OCI-LY1 (cell line): ENCODE measurements at regions not wholly inside any gene's neighbourhood (a gene's known extent, or its start where the extent isn't known, plus 50 kb on each side); places are given as distances from the start of the nearest gene placed in this dataset.

ENCODE experiments used
- H2AFZ ChIP-seq: fragments of 200-600 bp; sonication (generic), shearing (Covaris generic); 2 replicates; pipeline ENCODE4 v1.6.0; 2014; ENCODE audit warnings: antibody characterized with exemption, mild to moderate bottlenecking, low read length
- H3F3A ChIP-seq: fragments of 200-600 bp; sonication (generic), shearing (Covaris generic); 2 replicates; pipeline ENCODE4 v1.6.0; 2014; ENCODE audit warnings: mild to moderate bottlenecking, antibody characterized with exemption, low read length, moderate library complexity; ENCODE audit not compliant: insufficient read depth
- H3K27ac ChIP-seq: fragments of 200-600 bp; sonication (generic); 2 replicates; pipeline ENCODE4 v1.5.1; 2014; ENCODE audit warnings: low read length, mixed run types, mild to moderate bottlenecking, low read depth; ENCODE audit not compliant: poor library complexity, severe bottlenecking
- H3K27me3 ChIP-seq: fragments of 200-600 bp; sonication (generic); 2 replicates; pipeline ENCODE4 v1.6.0; 2014; ENCODE audit warnings: antibody characterized with exemption, mild to moderate bottlenecking, low read length, moderate library complexity; ENCODE audit not compliant: insufficient read depth
- H3K36me3 ChIP-seq: fragments of 200-600 bp; sonication (generic); 2 replicates; pipeline ENCODE4 v1.6.1; 2014; ENCODE audit warnings: mild to moderate bottlenecking, antibody characterized with exemption, low read length, moderate library complexity, mixed read lengths; ENCODE audit not compliant: insufficient read depth
- H3K4me1 ChIP-seq: fragments of 200-600 bp; sonication (generic); 2 replicates; pipeline ENCODE4 v1.5.1; 2014; ENCODE audit warnings: mild to moderate bottlenecking, low read length, moderate library complexity; ENCODE audit not compliant: insufficient read depth, severe bottlenecking
- H3K4me2 ChIP-seq: fragments of 200-600 bp; sonication (generic), shearing (Covaris generic); 2 replicates; pipeline ENCODE4 v1.6.1; 2014; ENCODE audit warnings: low read length
- H3K4me3 ChIP-seq: fragments of 200-600 bp; sonication (generic); 2 replicates; pipeline ENCODE4 v1.5.1; 2014; ENCODE audit warnings: low read length, low read depth, mild to moderate bottlenecking, mixed read lengths; ENCODE audit not compliant: poor library complexity, severe bottlenecking
- H3K79me2 ChIP-seq: fragments of 200-600 bp; shearing (Covaris generic); 2 replicates; pipeline ENCODE4 v1.6.1; 2016; ENCODE audit warnings: mixed run types, low read length, mixed read lengths; ENCODE audit not compliant: insufficient read depth
- H3K9ac ChIP-seq: fragments of 200-600 bp; sonication (generic), shearing (Covaris generic); 2 replicates; pipeline ENCODE4 v1.6.1; 2014; ENCODE audit warnings: mild to moderate bottlenecking, low read length, mixed read lengths
- H3K9me2 ChIP-seq: fragments of 200-600 bp; sonication (generic), shearing (Covaris generic); 2 replicates; pipeline ENCODE4 v1.6.1; 2014; ENCODE audit warnings: low read depth, mild to moderate bottlenecking, low read length, mixed read lengths
- H3K9me3 ChIP-seq: fragments of 200-600 bp; shearing (Covaris generic); 2 replicates; pipeline ENCODE4 v1.6.1; 2014; ENCODE audit warnings: low read length, mixed read lengths
- H4K20me1 ChIP-seq: fragments of 200-600 bp; sonication (generic), shearing (Covaris generic); 2 replicates; pipeline ENCODE4 v1.6.0; 2016; ENCODE audit warnings: mild to moderate bottlenecking, low read length; ENCODE audit not compliant: insufficient read depth
- EZH2 ChIP-seq: fragments of 200-600 bp; sonication (generic), shearing (Covaris generic); IDR thresholded peaks from 2 replicates; pipeline ENCODE4 v1.8.0; 2017; ENCODE audit warnings: borderline replicate concordance, mixed run types, mild to moderate bottlenecking, antibody characterized with exemption, low read length, moderate library complexity, mixed read lengths
- TF ChIP-seq, protein P1 (sequence below): fragments of 200-600 bp; sonication (generic), shearing (Covaris generic); IDR thresholded peaks from 2 replicates; pipeline ENCODE4 v1.5.1; 2017; ENCODE audit warnings: mild to moderate bottlenecking, antibody characterized with exemption, low read length, moderate library complexity, mixed read lengths

DNA sequence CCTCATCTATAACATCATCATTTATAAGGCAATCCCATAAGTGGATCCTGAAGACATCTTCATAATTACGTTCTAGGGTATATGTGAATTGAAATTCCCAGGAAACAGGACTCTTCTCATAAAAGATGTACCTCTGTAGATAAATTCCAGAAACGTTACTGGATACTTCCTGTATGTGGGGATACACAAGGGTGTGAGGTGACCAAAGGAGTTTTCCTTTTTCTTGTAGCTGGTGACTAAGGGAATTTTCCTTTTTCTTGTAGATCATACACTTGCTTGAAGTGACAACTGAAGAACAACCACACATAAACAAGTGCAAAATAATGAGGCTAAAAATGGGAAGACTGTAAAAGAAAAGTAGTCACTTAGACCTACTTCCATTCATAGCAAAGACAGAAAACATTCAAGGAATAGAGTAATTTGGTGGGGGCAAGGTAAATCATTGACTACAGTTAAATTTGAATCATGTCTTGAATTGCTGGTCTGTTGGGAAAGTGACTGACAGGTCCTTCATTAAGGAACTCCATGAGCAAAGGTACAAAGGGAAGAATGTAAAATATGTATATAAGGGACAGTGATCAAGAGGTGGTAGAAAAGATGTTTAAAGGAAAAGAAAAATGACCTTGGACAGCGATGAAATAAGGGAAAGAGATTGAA, 53.2 kb upstream of the UBE2E3 start:
- H3K4me3 ChIP-seq: no peak overlapping the region
- no peaks in the 10 kb centered on the region for H3F3A ChIP-seq
- H3K4me1 ChIP-seq: no peaks in the 10 kb centered on the region
- H3K27me3 ChIP-seq: no peaks in the 10 kb centered on the region
- no peak overlapping the region for H3K27ac ChIP-seq
- no peaks in the 10 kb centered on the region for H4K20me1 ChIP-seq
- no peak overlapping the region for H3K9ac ChIP-seq
- no peaks in the 10 kb centered on the region; the same call in 1 of the 2 replicates for H3K9me2 ChIP-seq
- TF ChIP-seq, protein P1, sequence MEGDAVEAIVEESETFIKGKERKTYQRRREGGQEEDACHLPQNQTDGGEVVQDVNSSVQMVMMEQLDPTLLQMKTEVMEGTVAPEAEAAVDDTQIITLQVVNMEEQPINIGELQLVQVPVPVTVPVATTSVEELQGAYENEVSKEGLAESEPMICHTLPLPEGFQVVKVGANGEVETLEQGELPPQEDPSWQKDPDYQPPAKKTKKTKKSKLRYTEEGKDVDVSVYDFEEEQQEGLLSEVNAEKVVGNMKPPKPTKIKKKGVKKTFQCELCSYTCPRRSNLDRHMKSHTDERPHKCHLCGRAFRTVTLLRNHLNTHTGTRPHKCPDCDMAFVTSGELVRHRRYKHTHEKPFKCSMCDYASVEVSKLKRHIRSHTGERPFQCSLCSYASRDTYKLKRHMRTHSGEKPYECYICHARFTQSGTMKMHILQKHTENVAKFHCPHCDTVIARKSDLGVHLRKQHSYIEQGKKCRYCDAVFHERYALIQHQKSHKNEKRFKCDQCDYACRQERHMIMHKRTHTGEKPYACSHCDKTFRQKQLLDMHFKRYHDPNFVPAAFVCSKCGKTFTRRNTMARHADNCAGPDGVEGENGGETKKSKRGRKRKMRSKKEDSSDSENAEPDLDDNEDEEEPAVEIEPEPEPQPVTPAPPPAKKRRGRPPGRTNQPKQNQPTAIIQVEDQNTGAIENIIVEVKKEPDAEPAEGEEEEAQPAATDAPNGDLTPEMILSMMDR: no peak
- TF ChIP-seq EZH2: no peak
- no peaks in the 10 kb centered on the region for H3K36me3 ChIP-seq
- no peaks in the 10 kb centered on the region for H3K9me3 ChIP-seq
- no peaks in the 10 kb centered on the region for H3K79me2 ChIP-seq
- no peak overlapping the region for H3K4me2 ChIP-seq
- no peak overlapping the region for H2AFZ ChIP-seq

DNA sequence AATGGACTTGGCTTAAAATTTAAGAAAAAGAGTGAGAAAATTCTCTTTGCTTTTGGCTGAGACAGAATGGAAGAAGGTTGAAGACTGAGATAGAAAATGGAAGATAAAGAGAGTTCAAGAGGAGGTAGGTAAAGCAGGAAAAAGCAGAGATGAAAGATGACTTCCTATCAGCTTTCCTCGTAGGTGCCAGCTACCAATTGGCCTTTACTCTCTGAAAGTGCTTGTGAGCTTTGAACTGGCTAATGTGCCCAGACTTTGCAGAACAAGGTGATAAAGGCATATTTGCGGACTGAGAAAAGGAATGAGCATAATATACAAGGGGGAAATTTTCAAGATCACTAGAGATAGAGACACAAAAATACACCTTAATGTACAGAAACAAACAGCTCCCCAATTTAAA, 54.7 kb upstream of the UBE2E3 start:
- H3K9ac ChIP-seq: no peak overlapping the region
- H4K20me1 ChIP-seq: no peaks in the 10 kb centered on the region
- no peaks in the 10 kb centered on the region for H3K79me2 ChIP-seq
- H3K4me1 ChIP-seq: no peaks in the 10 kb centered on the region
- H3K4me3 ChIP-seq: no peak overlapping the region
- no peaks in the 10 kb centered on the region for H3F3A ChIP-seq
- no peaks in the 10 kb centered on the region; the same call in 1 of the 2 replicates for H3K9me2 ChIP-seq
- no peak overlapping the region for H2AFZ ChIP-seq
- no peaks in the 10 kb centered on the region for H3K9me3 ChIP-seq
- no peak for TF ChIP-seq EZH2
- TF ChIP-seq, protein P1: no peak
- no peak overlapping the region for H3K4me2 ChIP-seq
- no peaks in the 10 kb centered on the region for H3K27me3 ChIP-seq
- H3K27ac ChIP-seq: no peak overlapping the region
- H3K36me3 ChIP-seq: no peaks in the 10 kb centered on the region

DNA sequence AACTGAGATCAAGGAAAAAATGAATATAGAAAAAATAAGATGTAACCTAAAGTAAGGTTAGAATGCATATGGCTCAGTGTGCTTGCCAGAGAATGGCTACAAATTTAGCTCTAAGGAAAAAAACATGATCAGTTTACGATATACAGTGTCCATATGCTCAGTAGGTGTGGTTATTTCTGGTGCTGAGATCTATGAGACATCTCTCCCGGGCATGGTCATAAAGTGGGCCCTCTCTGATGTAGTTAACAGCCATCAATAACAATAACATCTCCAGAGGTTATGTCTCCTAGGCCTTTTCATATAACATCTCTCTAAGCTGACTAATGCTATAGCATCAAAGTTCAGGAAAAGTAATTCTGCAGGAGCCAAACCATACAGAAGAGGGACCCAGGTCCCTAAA, 56.3 kb upstream of the UBE2E3 start:
- no peak overlapping the region for H3K27ac ChIP-seq
- no peak overlapping the region for H3K4me2 ChIP-seq
- H3K9me2 ChIP-seq: no peaks in the 10 kb centered on the region
- H3K9me3 ChIP-seq: no peaks in the 10 kb centered on the region
- H3K36me3 ChIP-seq: no peaks in the 10 kb centered on the region
- no peaks in the 10 kb centered on the region for H3K79me2 ChIP-seq
- TF ChIP-seq, protein P1: no peak
- no peak for TF ChIP-seq EZH2
- no peak overlapping the region for H2AFZ ChIP-seq
- no peak overlapping the region for H3K9ac ChIP-seq
- H3K27me3 ChIP-seq: no peaks in the 10 kb centered on the region
- H3K4me3 ChIP-seq: no peak overlapping the region
- no peaks in the 10 kb centered on the region for H3F3A ChIP-seq
- H3K4me1 ChIP-seq: no peaks in the 10 kb centered on the region
- H4K20me1 ChIP-seq: no peaks in the 10 kb centered on the region
